ENCODE measurements at regions not wholly inside any gene's neighbourhood (a gene's known extent, or its start where the extent isn't known, plus 50 kb on each side); places are given as distances from the start of the nearest gene placed in this dataset.

DNA sequence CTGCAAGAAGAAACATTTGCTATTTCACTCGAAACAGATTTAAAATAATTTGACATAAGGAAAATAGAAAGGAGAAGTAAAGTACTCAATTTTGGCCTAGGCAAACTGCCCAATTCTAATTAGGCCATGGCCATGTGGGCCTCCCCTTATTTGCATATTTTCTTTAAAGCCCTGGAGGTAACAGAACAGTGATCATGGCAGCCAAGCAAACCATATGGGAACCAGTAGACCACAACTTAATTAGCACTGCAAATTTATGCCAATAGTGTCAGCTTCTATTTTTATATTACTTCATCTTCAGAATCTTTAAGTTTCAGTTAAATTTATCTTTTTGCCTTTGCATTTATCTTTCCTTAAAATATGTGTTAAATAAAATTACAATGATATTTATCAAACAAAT, 63.3 kb upstream of the THSD7A start:
- no peak for TF ChIP-seq CTCF (IDR thresholded peaks at IDR 0.05; ENCODE audit: low read depth, low read length, missing input control)
- TF ChIP-seq RAD21 (IDR thresholded peaks at IDR 0.05), result no peak
- no peak for TF ChIP-seq HNF4G (IDR thresholded peaks at IDR 0.05)
- no peak for TF ChIP-seq EGR1 (IDR thresholded peaks at IDR 0.05; ENCODE audit: low read depth in 2 of 2)
- TF ChIP-seq MAX (IDR thresholded peaks at IDR 0.05), result no peak
- TF ChIP-seq, protein P1, sequence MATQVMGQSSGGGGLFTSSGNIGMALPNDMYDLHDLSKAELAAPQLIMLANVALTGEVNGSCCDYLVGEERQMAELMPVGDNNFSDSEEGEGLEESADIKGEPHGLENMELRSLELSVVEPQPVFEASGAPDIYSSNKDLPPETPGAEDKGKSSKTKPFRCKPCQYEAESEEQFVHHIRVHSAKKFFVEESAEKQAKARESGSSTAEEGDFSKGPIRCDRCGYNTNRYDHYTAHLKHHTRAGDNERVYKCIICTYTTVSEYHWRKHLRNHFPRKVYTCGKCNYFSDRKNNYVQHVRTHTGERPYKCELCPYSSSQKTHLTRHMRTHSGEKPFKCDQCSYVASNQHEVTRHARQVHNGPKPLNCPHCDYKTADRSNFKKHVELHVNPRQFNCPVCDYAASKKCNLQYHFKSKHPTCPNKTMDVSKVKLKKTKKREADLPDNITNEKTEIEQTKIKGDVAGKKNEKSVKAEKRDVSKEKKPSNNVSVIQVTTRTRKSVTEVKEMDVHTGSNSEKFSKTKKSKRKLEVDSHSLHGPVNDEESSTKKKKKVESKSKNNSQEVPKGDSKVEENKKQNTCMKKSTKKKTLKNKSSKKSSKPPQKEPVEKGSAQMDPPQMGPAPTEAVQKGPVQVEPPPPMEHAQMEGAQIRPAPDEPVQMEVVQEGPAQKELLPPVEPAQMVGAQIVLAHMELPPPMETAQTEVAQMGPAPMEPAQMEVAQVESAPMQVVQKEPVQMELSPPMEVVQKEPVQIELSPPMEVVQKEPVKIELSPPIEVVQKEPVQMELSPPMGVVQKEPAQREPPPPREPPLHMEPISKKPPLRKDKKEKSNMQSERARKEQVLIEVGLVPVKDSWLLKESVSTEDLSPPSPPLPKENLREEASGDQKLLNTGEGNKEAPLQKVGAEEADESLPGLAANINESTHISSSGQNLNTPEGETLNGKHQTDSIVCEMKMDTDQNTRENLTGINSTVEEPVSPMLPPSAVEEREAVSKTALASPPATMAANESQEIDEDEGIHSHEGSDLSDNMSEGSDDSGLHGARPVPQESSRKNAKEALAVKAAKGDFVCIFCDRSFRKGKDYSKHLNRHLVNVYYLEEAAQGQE (IDR thresholded peaks at IDR 0.05), result no peak
- TF ChIP-seq JUND (IDR thresholded peaks at IDR 0.05), result no peak
- TF ChIP-seq SP1 (IDR thresholded peaks at IDR 0.05), result no peak
- TF ChIP-seq FOXA1 (IDR thresholded peaks at IDR 0.05), result no peak
- TF ChIP-seq YY1 (IDR thresholded peaks at IDR 0.05), result no peak
- TF ChIP-seq TAF1 (conservative IDR thresholded peaks at IDR 0.05), result no peak
- no peak for TF ChIP-seq GABPA (IDR thresholded peaks at IDR 0.05 in 1 of 2, conservative IDR thresholded peaks at IDR 0.05 in 1 of 2)
- TF ChIP-seq RXRA (IDR thresholded peaks at IDR 0.05), result no peak
- TF ChIP-seq ZBTB33 (IDR thresholded peaks at IDR 0.05), result no peak

Data from liver (tissue), 3 donors.